Activated CD8-positive, alpha-beta memory T cell treated with anti-CD3 and anti-CD28 coated beads, Interleukin-2, amount 50 U/mL, for 1 hour (primary cell): ENCODE measurements at regions not wholly inside any gene's neighbourhood (a gene's known extent, or its start where the extent isn't known, plus 50 kb on each side); places are given as distances from the start of the nearest gene placed in this dataset.
"Not testable (repeated sequence)": the region's sequence is repeated elsewhere in the genome, so short reads cannot be mapped to it uniquely, and the experiment has no call there.

Experiments used
- DNase-seq: peaks from one replicate; pipeline ENCODE4 v3.0.0-alpha.2; 2020; ENCODE audit errors: extremely low read depth

GRCh38 chr1:220942278-220942677, 63.0 kb downstream of the HLX start:
- no peak for DNase-seq

GRCh38 chr1:220942914-220943313, 63.7 kb downstream of the HLX start:
- not testable (repeated sequence) for DNase-seq

- no peak for DNase-seq
These were observed 64.2 kb downstream of the HLX start for GRCh38 chr1:220943319-220943996.

- no peak for DNase-seq
These were observed 71.3 kb downstream of the HLX start for GRCh38 chr1:220950576-220950975.

GRCh38 chr1:220952961-220953643, 73.9 kb downstream of the HLX start:
- DNase-seq, result no peak

- no peak for DNase-seq
These were observed 75.3 kb downstream of the HLX start for GRCh38 chr1:220954321-220955075.

GRCh38 chr1:220955116-220955515, 75.9 kb downstream of the HLX start:
- no peak for DNase-seq

- no peak for DNase-seq
These were observed 77.4 kb downstream of the HLX start for GRCh38 chr1:220956501-220957232.

GRCh38 chr1:220957233-220957605, 78.0 kb downstream of the HLX start:
- DNase-seq, result no peak

GRCh38 chr1:220958234-220958633, 79.0 kb downstream of the HLX start:
- DNase-seq, result no peak

- DNase-seq, result no peak
These were observed 82.9 kb downstream of the HLX start for GRCh38 chr1:220962031-220962751.

- no peak for DNase-seq
These were observed 86.8 kb downstream of the HLX start for GRCh38 chr1:220966041-220966440.

GRCh38 chr1:220966473-220966872, 87.2 kb downstream of the HLX start:
- DNase-seq, result no peak

GRCh38 chr1:220966881-220967611, 87.8 kb downstream of the HLX start:
- DNase-seq, result no peak

- no peak for DNase-seq
These were observed 88.7 kb downstream of the HLX start for GRCh38 chr1:220967911-220968310.

GRCh38 chr1:220969281-220969680, 90.0 kb downstream of the HLX start:
- not testable (repeated sequence) for DNase-seq

- no peak for DNase-seq
These were observed 91.1 kb downstream of the HLX start for GRCh38 chr1:220970311-220970710.

GRCh38 chr1:220971221-220971620, 92.0 kb downstream of the HLX start:
- no peak for DNase-seq

- DNase-seq, result no peak
These were observed 95.2 kb downstream of the HLX start for GRCh38 chr1:220974431-220974830.

GRCh38 chr1:220976390-220976789, 97.1 kb downstream of the HLX start:
- DNase-seq, result no peak

- DNase-seq, result no peak
These were observed 100.1 kb downstream of the HLX start for GRCh38 chr1:220979371-220979770.
